NCI-H1105 treated with DMSO at 0.1 percent for 48 hours (cell line): ENCODE measurements at regions not wholly inside any gene's neighbourhood (a gene's known extent, or its start where the extent isn't known, plus 50 kb on each side); places are given as distances from the start of the nearest gene placed in this dataset.
A peak's percentile ranks its signal among the peaks of the same experiment; 100 is the strongest.
"Not testable (repeated sequence)": the region's sequence is repeated elsewhere in the genome, so short reads cannot be mapped to it uniquely, and the experiment has no call there.

Experiments used
- DNase-seq: peaks from one replicate; lab custom pipeline; 2025; lab: John Stamatoyannopoulos, UW

DNA sequence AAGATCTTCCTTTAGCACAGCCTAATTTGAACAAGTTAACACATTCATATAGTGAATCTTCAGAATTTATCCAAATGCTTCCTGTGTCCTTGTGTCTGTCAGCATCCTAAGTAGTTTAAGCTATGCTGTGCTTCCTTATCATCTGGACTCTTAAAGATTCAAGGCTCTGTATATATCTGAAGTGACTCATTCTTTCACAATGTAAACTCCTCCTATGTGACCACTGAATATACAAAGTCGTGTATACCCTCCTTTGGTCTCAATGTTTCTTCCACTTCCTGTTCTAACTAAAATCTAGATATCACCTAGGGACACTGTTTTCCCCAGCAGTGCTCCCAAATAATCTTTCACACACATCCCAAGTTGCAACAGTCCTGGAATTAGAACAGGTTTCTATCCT, 935.7 kb upstream of the NUDT12 start:
- DNase-seq = no peak

DNA sequence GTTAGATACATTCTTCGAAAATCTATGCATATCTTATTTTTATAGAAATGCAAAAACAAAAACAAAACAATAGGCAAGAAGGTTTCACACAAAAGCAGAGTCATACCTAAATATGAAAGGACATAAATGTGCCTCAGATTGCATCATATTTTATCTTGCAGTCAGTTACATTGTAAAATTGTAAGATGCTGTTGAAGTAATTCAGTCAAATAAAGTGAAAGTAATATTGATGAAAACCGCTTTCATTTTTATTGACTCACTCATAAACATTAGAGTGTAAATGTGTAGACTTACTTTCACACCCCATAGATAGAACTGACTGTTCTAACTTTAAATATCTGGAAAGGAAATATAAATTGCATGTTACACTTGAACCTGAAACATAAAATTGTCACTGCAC, 931.5 kb upstream of the NUDT12 start:
- no peak for DNase-seq

GRCh38 chr5:104472811-104473210, 910.2 kb upstream of the NUDT12 start:
- no peak for DNase-seq

- peak; percentile 56 for DNase-seq
These were observed 893.5 kb upstream of the NUDT12 start for GRCh38 chr5:104456122-104456521.

- no peak for DNase-seq
These were observed 890.0 kb upstream of the NUDT12 start for GRCh38 chr5:104452550-104452949.

GRCh38 chr5:104451911-104452310, 889.3 kb upstream of the NUDT12 start:
- DNase-seq = not testable (repeated sequence)

DNA sequence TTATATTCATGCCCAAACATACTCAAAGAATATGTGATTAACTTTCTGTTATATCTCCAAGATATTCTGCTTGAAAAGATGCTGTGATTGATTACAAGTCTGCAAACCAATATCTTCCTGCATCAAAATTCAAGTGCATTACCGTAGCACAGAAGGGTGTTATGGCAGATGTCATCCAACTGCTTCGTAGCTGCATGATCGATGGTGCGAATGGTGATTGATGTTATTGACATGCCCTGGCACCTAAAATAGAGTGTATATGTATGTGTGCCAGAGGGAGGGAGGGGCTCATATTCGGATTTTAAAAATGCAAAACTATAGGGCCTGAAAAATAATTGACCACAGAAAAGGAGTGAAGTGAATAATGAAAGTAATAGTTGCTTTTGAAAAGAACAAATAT, 882.1 kb upstream of the NUDT12 start:
- DNase-seq = no peak

GRCh38 chr5:104443706-104444105, 881.1 kb upstream of the NUDT12 start:
- DNase-seq = no peak

DNA sequence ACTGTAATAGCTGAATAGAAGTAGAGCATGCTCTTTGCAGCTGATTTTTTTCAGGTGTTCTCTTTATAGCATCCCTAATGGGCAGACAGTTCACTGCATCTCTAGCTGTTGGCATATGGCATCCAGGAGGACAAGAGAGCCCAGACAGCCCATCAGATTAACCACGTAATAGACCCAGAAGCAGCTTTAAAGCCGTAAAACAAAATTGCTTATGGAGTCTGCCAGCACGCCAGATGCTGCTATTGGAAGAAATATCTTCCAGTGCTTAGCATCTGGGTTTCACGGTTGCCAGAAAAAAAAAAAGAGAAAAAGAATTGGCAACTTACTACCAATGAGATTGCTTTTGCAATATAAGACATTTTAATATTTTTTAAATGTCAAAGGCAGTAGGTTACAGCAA, 869.4 kb upstream of the NUDT12 start:
- DNase-seq = peak; percentile 58

DNA sequence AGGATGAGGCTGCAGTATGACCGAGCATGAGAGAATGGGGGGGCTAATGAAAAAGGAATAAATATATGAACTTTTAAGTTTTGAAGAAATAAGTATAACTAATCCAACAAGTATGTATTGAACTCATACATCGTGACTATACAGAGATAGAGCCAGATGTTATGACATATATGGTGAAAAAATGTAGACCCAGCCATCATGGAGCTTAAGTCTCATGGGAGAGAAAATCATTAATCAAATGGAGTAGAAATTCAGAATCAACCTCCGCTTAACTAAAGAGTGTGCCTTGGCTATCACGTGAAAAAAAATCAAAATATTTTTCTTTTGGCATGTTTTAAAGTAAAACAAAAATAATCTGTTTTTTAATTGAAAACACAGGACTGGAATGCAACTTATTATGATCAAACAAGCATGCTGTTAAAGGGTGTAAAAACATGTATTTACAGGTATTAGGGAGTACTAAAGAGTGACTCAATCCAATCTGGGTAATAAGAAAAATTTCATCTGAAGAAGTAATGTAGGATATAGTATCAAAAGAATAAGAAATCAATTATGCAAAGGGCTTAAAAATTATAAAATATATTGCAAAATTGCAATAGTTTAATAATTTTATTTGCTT, 868.5 kb upstream of the NUDT12 start:
- no peak for DNase-seq

DNA sequence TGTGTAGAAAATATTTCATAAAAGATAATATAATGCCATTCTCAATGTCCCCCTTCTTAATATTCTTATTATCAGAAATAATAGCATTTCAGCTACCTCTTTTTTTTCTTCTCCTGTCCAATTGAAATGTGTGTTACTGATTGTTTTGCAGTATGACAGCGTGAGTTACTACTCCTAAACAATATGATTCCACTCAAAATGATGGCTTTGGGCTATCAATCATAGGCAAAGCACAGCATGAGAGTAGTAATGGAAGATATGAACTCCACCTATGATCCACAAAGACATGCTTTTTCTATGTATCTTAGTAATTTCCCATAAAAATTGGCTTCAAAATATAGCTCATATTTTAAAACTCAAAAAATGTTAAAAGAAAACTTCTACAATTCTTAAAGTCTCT, 867.3 kb upstream of the NUDT12 start:
- no peak for DNase-seq

- no peak for DNase-seq
These were observed 858.8 kb upstream of the NUDT12 start for GRCh38 chr5:104421431-104421830.

DNA sequence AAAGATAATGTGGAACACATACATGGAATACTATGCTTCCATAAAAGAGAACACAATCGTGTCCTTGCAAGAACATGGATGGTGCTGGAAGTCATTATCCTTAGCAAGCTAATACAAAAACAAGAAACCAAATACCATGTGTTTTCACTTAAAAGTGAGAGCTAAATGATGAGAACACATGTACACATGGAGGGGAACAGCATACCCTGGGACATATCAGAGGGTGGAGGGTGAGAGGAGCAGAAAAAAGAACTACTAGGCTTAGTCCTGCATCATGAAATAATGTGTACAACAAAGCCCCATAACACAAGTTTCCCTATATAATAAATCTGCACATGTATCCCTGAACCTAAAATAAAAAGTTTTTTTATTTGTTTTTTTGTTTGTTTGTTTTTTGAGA, 855.5 kb upstream of the NUDT12 start:
- DNase-seq = no peak

- DNase-seq = no peak
These were observed 850.2 kb upstream of the NUDT12 start for GRCh38 chr5:104412649-104413240.

GRCh38 chr5:104400941-104401340, 838.4 kb upstream of the NUDT12 start:
- DNase-seq = no peak

DNA sequence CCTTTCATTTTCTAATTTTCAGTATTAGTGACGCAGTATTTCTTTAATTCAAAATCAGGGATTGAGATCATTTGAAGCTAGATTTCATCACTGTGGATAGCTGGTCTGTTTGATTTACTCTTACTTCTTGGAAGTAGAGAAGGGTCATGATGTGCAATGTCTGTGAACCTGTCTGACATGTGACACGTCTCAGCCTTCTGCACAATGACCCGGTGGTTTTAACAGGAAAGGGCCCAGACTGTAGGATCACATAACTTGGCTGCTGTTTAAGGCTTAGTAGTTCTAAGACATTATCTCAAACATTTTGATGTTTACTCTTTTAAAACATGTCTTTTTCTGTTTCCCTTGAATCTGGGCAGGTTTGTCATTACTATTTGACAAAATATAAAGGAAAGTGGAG, 823.3 kb upstream of the NUDT12 start:
- no peak for DNase-seq

- no peak for DNase-seq
These were observed 812.8 kb upstream of the NUDT12 start for GRCh38 chr5:104375345-104375744.

DNA sequence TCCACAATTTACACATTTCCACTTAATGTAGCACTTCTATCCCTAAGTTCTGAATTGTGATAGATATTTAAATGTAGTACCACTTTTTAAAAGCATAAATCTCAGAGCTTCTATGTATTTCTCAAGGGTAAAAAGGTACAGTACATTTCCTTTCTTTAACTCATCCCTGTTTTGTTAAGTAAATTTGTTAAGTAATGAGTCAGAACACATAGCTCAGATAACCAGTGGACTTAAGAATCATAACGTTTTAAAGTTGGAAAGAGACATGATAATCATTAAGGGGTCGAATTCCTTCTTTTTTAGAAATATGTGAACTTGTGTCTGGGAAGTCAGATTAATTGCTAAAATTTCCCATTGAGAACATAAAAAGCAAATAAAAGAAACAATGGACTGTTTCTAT, 810.2 kb upstream of the NUDT12 start:
- no peak for DNase-seq

- DNase-seq = no peak
These were observed 809.8 kb upstream of the NUDT12 start for GRCh38 chr5:104372376-104372775.

- DNase-seq = no peak
These were observed 807.9 kb upstream of the NUDT12 start for GRCh38 chr5:104370523-104370922.

DNA sequence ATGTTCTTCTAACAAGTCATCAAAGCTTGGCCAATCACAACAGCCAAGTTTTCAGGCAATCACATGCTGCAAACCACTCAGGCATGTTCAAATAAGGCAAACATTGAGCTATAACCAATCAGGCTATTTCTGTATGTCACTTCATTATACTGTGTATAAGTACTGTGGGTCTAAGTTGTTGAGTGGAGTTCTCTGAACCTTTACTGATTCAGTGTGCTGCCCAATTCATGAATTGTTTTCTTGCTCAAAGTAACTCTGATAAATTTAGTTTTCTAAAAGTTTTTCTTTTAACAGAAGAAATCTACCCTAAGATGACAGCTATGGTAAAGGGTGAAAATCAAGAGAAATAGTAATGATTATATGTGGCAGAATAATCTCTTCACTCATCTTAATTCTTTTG, 805.4 kb upstream of the NUDT12 start:
- DNase-seq = no peak

- no peak for DNase-seq
These were observed 801.0 kb upstream of the NUDT12 start for GRCh38 chr5:104363567-104363966.

DNA sequence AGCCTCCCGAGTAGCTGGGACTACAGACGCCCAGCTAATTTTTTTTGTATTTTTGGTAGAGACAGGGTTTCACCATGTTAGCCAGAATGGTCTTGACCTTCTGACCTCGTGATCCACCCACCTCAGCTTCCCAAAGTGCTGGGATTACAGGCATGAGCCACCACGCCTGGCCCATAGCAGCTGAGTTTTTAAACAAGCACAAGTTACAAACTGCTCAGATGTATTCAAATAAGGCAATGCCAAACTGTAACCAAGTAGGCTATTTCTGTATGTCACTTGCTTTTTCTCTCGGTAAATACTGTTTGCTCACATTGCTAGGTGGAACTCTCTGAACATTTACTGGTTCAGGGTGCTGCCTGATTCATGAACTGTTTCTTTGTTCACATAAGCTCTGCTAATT, 799.3 kb upstream of the NUDT12 start:
- no peak for DNase-seq

DNA sequence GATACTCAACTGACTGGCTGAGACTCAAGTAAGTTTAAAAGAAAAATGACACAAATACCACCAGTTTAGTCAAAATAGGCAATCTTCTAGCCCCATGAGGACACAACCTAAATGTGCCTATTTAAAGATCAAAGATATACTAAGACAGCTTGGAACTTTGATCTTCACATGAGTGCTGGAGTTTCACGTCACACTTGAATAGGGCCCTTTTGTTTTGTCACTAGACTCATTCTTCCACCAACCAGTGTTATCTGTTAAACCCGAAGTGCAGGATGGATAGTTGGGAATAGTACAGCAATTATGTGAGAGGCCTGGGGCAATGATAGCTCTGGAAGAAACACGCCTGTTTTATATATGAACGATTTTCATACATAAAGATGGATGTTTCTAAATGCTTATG, 792.8 kb upstream of the NUDT12 start:
- no peak for DNase-seq
